OCI-LY7 (cell line): ENCODE measurements at regions not wholly inside any gene's neighbourhood (a gene's known extent, or its start where the extent isn't known, plus 50 kb on each side); places are given as distances from the start of the nearest gene placed in this dataset.

Experiments
- BruUV-seq: library from RNA; stranded (reverse); fragments of 400-500 nt; replicated peaks from 2 replicates; lab custom pipeline; 2021; lab: Mats Ljungman, UMichigan
- CTCF ChIA-PET: fragments of 300-600 bp; sonication (Branson Sonifier 250); formaldehyde crosslinking; loops from one replicate; lab custom pipeline; 2022; ENCODE audit warnings: antibody characterized with exemption; ENCODE audit not compliant: unreplicated experiment; lab: Charles Lee
- POLR2A ChIA-PET: fragments of 300-600 bp; sonication (Branson Sonifier 250); formaldehyde crosslinking; loops from one replicate; lab custom pipeline; 2022; ENCODE audit warnings: antibody characterized with exemption; lab: Charles Lee
- DNase-seq: peaks from one replicate; pipeline ENCODE4 v3.0.0-alpha.2; 2015; ENCODE audit warnings: low spot score
- H2AFZ ChIP-seq: fragments of 200-600 bp; sonication (generic), shearing (Covaris generic); 2 replicates; pipeline ENCODE4 v1.6.1; 2014; ENCODE audit warnings: mild to moderate bottlenecking, antibody characterized with exemption, low read length, moderate library complexity
- H3K27ac ChIP-seq: fragments of 200-600 bp; sonication (generic); 2 replicates; pipeline ENCODE4 v1.5.1; 2014; ENCODE audit warnings: mixed run types, low read depth, mild to moderate bottlenecking, moderate library complexity, low read length, inconsistent platforms; ENCODE audit not compliant: poor library complexity, severe bottlenecking
- H3K36me3 ChIP-seq: fragments of 200-600 bp; sonication (generic); 2 replicates; pipeline ENCODE4 v1.6.1; 2014; ENCODE audit warnings: mild to moderate bottlenecking, antibody characterized with exemption, low read length, moderate library complexity, mixed read lengths; ENCODE audit not compliant: insufficient read depth
- H3K4me1 ChIP-seq: fragments of 200-600 bp; sonication (generic); 2 replicates; pipeline ENCODE4 v1.5.1; 2014; ENCODE audit warnings: mild to moderate bottlenecking, low read length; ENCODE audit not compliant: insufficient read depth, poor library complexity, severe bottlenecking
- H3K4me2 ChIP-seq: fragments of 200-600 bp; sonication (generic); 2 replicates; pipeline ENCODE4 v1.6.1; 2014; ENCODE audit warnings: mild to moderate bottlenecking, low read length
- H3K4me3 ChIP-seq: fragments of 200-600 bp; sonication (generic); 2 replicates; pipeline ENCODE4 v1.5.1; 2014; ENCODE audit warnings: mild to moderate bottlenecking, low read depth, low read length; ENCODE audit not compliant: poor library complexity, severe bottlenecking
- H3K79me2 ChIP-seq: fragments of 200-600 bp; sonication (generic); 2 replicates; pipeline ENCODE4 v1.6.1; 2016; ENCODE audit warnings: low read depth, mild to moderate bottlenecking, low read length, moderate library complexity, mixed read lengths; ENCODE audit not compliant: insufficient read depth
- H3K9me2 ChIP-seq: fragments of 200-600 bp; sonication (generic); 2 replicates; pipeline ENCODE4 v1.6.1; 2016; ENCODE audit warnings: mild to moderate bottlenecking, low read length, mixed read lengths; ENCODE audit not compliant: insufficient read depth
- H3K9me3 ChIP-seq: fragments of 200-600 bp; sonication (generic); 2 replicates; pipeline ENCODE4 v1.6.1; 2014; ENCODE audit warnings: mild to moderate bottlenecking, mixed run types, low read length, mixed read lengths
- H4K20me1 ChIP-seq: fragments of 200-600 bp; sonication (generic); 2 replicates; pipeline ENCODE4 v1.6.1; 2014; ENCODE audit warnings: mild to moderate bottlenecking, antibody characterized with exemption, low read length, moderate library complexity, mixed read lengths; ENCODE audit not compliant: insufficient read depth
- EZH2phosphoT487 ChIP-seq: fragments of 200-600 bp; sonication (generic); IDR thresholded peaks from 2 replicates; pipeline ENCODE4 v1.6.1; 2018; ENCODE audit warnings: low read depth, borderline replicate concordance, mild to moderate bottlenecking, mixed run types, antibody characterized with exemption, low read length, moderate library complexity, mixed read lengths
- intact Hi-C: fragments of 100-400 bp; cut with micrococcal nuclease; formaldehyde crosslinking; loops from one replicate; pipeline ENCODE4 v1.10.0; 2022; ENCODE audit not compliant: unreplicated experiment
- TF ChIP-seq, protein P1 (sequence below): fragments of 200-600 bp; sonication (generic); conservative IDR thresholded peaks from 2 replicates; pipeline ENCODE4 v1.5.1; 2014; ENCODE audit warnings: mild to moderate bottlenecking, antibody characterized with exemption, low read length, moderate library complexity, mixed read lengths

DNA sequence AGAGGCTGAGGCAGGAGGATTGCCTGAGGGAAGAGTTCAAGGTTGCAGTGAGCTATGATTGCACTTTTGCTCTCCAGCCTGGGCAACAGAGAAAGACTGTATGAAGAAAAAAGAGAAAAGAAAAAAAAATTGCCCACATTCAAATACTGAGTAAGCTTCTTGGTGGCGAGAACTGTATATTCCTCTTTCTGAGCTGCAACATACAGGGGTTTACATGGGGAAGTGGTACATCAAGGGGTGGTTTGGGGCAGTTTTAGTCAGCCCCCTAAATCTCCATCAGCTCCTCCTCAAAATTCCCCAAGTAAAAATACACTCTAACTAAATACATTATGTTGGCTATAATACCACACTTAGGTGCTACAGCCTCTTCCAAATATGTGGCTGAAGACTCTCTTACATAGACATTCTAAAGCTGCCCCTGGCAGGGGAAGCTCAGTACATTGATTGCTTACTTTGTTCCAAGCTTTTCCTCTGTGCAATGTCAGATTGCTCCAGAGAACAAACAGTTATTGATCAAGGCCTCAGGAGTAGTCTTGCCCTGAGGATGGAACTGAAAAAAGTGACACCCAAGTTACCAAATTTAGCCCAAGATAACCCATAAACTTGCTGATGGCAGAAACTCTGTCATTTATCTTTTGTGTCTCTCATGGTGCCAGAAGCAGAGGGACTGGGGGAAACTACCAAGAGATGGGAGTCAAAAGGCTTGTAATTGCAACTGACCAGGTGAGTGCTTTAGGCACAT is 107.4 kb upstream of the RIPOR2 start:
- intact Hi-C loops = no loop called here
- H3K4me1 ChIP-seq = peaks cover 50% of the 10 kb centered on the region
- POLR2A ChIA-PET = interaction anchor here (0.8 kb wide), 1 partner anchor 9 kb away, joined by 3 read pairs; no protein-coding TSS in a partner anchor
- CTCF ChIA-PET = interaction anchor here (0.8 kb wide), 1 partner anchor 20 kb away, joined by 3 read pairs; no protein-coding TSS in a partner anchor
- peaks cover 29% of the 10 kb centered on the region; the same call in 1 of the 2 replicates for H3K79me2 ChIP-seq
- peak overlapping the region; percentile 92; the same call in 1 of the 2 replicates for H2AFZ ChIP-seq
- H3K4me2 ChIP-seq = peak overlapping the region; percentile 76
- H3K9me3 ChIP-seq = peaks cover 6% of the 10 kb centered on the region; the same call in 1 of the 2 replicates
- DNase-seq = no peak
- H3K36me3 ChIP-seq = peaks cover 6% of the 10 kb centered on the region
- H3K27ac ChIP-seq = no peak overlapping the region
- no peak for TF ChIP-seq EZH2phosphoT487
- TF ChIP-seq, protein P1, sequence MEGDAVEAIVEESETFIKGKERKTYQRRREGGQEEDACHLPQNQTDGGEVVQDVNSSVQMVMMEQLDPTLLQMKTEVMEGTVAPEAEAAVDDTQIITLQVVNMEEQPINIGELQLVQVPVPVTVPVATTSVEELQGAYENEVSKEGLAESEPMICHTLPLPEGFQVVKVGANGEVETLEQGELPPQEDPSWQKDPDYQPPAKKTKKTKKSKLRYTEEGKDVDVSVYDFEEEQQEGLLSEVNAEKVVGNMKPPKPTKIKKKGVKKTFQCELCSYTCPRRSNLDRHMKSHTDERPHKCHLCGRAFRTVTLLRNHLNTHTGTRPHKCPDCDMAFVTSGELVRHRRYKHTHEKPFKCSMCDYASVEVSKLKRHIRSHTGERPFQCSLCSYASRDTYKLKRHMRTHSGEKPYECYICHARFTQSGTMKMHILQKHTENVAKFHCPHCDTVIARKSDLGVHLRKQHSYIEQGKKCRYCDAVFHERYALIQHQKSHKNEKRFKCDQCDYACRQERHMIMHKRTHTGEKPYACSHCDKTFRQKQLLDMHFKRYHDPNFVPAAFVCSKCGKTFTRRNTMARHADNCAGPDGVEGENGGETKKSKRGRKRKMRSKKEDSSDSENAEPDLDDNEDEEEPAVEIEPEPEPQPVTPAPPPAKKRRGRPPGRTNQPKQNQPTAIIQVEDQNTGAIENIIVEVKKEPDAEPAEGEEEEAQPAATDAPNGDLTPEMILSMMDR = no peak
- BruUV-seq = no TSS peak
- no peak overlapping the region for H3K4me3 ChIP-seq
- H3K9me2 ChIP-seq = no peaks in the 10 kb centered on the region
- H4K20me1 ChIP-seq = no peaks in the 10 kb centered on the region

- Histone ChIP-seq H2AFZ (no peak overlapping the region), H3K4me1 (peaks cover 45% of the 10 kb centered on the region), H3K27ac (no peak overlapping the region), H3K9me2 (no peaks in the 10 kb centered on the region), H4K20me1 (no peaks in the 10 kb centered on the region), H3K4me3 (no peak overlapping the region), H3K9me3 (peaks cover 3% of the 10 kb centered on the region; the same call in 1 of the 2 replicates), H3K4me2 (no peak overlapping the region), H3K79me2 (peaks cover 22% of the 10 kb centered on the region; the same call in 1 of the 2 replicates), H3K36me3 (no peaks in the 10 kb centered on the region)
- BruUV-seq = no TSS peak
- CTCF ChIA-PET = no interaction called here
- TF ChIP-seq, protein P1 = no peak
- no peak for TF ChIP-seq EZH2phosphoT487
- no peak for DNase-seq
- POLR2A ChIA-PET = no interaction called here
- intact Hi-C loops = no loop called here
These were observed 108.1 kb upstream of the RIPOR2 start for GRCh38 chr6:25043892-25044291.

DNA sequence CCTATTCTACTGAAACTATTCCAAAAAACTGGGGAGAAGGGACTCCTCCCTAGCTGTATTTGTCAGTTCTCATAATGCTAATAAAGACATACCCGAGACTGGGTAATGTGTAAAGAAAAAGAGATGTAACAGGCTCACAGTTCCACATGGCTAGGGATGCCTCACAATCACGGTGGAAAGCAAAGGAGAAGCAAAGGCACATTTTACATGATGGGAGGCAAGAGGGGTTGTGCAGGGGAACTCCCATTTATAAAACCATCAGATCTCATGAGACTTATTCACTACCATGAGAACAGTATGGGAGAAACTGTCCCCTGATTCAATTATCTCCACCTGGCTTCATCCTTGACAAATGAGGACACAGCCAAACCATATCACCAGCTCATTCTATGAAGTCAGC is 111.2 kb upstream of the RIPOR2 start:
- Histone ChIP-seq H3K4me1 (peaks cover 44% of the 10 kb centered on the region), H3K4me3 (no peak overlapping the region), H3K9me2 (no peaks in the 10 kb centered on the region), H2AFZ (peak overlapping the region; percentile 41; the same call in 1 of the 2 replicates), H3K9me3 (peaks cover 13% of the 10 kb centered on the region; the same call in 1 of the 2 replicates), H3K79me2 (no peaks in the 10 kb centered on the region), H3K36me3 (no peaks in the 10 kb centered on the region; the same call in 1 of the 2 replicates), H3K4me2 (no peak overlapping the region), H4K20me1 (no peaks in the 10 kb centered on the region), H3K27ac (no peak overlapping the region)
- CTCF ChIA-PET = no interaction called here
- TF ChIP-seq, protein P1 = no peak
- no peak for TF ChIP-seq EZH2phosphoT487
- intact Hi-C loops = no loop called here
- no peak for DNase-seq
- POLR2A ChIA-PET = interaction anchor here (0.6 to 1.6 kb wide), 3 partner anchors 8 to 13 kb away, joined by 4 to 6 read pairs (median 4); no protein-coding TSS in a partner anchor
- BruUV-seq = no TSS peak
